ENCODE measurements at regions not wholly inside any gene's neighbourhood (a gene's known extent, or its start where the extent isn't known, plus 50 kb on each side); places are given as distances from the start of the nearest gene placed in this dataset.

DNA sequence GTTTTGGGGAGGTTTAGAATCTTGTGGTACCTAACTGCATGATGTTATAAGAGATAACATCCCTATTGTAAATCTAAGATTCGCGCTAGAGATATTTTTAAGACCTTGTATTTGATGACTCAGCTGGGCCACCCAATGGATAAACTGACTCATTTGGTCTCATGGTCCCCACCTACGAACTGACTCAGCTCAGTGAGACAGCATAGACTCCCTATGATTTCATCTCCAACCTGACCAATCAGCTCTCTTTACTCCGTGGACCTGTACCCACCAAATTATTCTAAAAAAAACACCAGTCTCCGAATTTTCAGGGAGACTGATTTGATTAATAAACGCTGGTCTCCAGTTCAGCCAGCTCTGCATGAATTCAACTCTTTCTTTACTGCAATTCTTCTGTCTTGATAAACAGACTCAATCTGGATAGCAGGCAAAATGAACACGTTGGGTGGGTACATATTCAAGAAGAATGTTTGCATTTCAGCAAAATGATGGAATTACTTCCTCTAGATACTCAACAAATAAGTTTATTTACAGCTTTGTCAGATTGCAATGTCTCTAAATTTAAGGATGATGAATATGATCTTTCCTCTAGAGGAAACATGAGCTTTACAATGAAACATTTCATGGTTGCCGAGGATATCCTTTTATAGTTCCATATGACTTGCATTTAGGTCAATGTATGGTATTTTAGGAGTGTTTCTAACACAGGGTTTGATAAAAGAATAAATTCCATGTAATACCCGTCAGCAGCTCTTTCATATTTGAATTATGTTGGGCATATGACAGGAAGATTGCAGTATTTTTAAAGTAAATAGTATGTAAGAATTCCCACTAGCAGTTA is 516.6 kb upstream of the RGS18 start:
- H3K27me3 Mint-ChIP-seq, result no peaks in the 10 kb centered on the region
- H3K36me3 Mint-ChIP-seq (ENCODE audit: insufficient read depth), result no peaks in the 10 kb centered on the region
- H3K4me3 Mint-ChIP-seq (ENCODE audit: low read depth), result no peak overlapping the region
- H3K4me1 Mint-ChIP-seq (ENCODE audit: low read depth), result no peaks in the 10 kb centered on the region
- TF ChIP-seq, protein P1, sequence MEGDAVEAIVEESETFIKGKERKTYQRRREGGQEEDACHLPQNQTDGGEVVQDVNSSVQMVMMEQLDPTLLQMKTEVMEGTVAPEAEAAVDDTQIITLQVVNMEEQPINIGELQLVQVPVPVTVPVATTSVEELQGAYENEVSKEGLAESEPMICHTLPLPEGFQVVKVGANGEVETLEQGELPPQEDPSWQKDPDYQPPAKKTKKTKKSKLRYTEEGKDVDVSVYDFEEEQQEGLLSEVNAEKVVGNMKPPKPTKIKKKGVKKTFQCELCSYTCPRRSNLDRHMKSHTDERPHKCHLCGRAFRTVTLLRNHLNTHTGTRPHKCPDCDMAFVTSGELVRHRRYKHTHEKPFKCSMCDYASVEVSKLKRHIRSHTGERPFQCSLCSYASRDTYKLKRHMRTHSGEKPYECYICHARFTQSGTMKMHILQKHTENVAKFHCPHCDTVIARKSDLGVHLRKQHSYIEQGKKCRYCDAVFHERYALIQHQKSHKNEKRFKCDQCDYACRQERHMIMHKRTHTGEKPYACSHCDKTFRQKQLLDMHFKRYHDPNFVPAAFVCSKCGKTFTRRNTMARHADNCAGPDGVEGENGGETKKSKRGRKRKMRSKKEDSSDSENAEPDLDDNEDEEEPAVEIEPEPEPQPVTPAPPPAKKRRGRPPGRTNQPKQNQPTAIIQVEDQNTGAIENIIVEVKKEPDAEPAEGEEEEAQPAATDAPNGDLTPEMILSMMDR (IDR thresholded peaks at IDR 0.05; ENCODE audit: unreplicated experiment), result no peak
- no peaks in the 10 kb centered on the region for H3K9me3 Mint-ChIP-seq (ENCODE audit: low read depth)
- DNase-seq (ENCODE audit: low spot score, unreplicated experiment), result no peak
- H3K27ac Mint-ChIP-seq, result no peak overlapping the region

DNA sequence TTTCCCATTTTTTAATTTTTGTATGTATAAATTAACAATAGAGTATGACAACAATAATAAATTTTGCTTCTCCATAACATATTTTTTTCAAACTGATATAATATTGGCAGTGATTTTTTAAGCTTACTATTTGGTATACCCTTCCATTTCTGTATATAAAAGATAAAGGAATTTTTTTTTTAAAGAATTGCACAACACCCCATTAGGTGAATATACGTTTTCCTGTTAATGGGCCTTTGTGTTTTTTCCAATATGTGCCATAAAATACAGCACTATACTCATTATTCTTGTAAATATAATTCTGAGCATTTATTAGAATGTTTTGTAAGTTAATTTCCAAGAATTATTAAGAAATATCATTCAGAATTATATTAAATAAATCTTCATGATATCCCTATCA is 515.2 kb upstream of the RGS18 start:
- Mint-ChIP-seq H3K27ac (no peak overlapping the region), H3K4me1 (ENCODE audit: low read depth) (no peaks in the 10 kb centered on the region), H3K36me3 (ENCODE audit: insufficient read depth) (no peaks in the 10 kb centered on the region), H3K4me3 (ENCODE audit: low read depth) (no peak overlapping the region), H3K9me3 (ENCODE audit: low read depth) (peaks cover 5% of the 10 kb centered on the region), H3K27me3 (no peaks in the 10 kb centered on the region)
- DNase-seq (ENCODE audit: low spot score, unreplicated experiment), result no peak
- TF ChIP-seq, protein P1 (IDR thresholded peaks at IDR 0.05; ENCODE audit: unreplicated experiment), result no peak

DNA sequence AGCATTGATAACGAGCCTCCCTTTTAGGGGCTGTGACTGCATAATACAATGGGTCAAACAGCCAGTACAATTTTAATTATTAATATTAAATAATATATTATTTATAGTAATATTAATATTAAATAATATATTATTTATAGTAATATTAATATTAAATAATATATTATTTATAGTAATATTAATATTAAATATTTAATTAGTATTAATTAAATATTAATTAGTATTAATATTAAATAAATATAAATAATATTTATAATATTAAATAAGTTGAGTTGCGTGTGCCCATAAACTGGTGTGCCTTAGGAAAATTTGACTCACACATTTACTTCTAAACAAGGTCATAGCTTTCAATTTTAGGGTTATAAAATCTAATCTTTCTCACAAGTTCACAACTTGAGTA is 509.3 kb upstream of the RGS18 start:
- no peak overlapping the region for H3K27ac Mint-ChIP-seq
- peaks cover 5% of the 10 kb centered on the region for H3K9me3 Mint-ChIP-seq (ENCODE audit: low read depth)
- peaks cover 9% of the 10 kb centered on the region for H3K4me1 Mint-ChIP-seq (ENCODE audit: low read depth)
- TF ChIP-seq, protein P1 (IDR thresholded peaks at IDR 0.05; ENCODE audit: unreplicated experiment), result no peak
- no peak for DNase-seq (ENCODE audit: low spot score, unreplicated experiment)
- H3K4me3 Mint-ChIP-seq (ENCODE audit: low read depth), result no peak overlapping the region
- no peaks in the 10 kb centered on the region for H3K36me3 Mint-ChIP-seq (ENCODE audit: insufficient read depth)
- H3K27me3 Mint-ChIP-seq, result no peaks in the 10 kb centered on the region

DNA sequence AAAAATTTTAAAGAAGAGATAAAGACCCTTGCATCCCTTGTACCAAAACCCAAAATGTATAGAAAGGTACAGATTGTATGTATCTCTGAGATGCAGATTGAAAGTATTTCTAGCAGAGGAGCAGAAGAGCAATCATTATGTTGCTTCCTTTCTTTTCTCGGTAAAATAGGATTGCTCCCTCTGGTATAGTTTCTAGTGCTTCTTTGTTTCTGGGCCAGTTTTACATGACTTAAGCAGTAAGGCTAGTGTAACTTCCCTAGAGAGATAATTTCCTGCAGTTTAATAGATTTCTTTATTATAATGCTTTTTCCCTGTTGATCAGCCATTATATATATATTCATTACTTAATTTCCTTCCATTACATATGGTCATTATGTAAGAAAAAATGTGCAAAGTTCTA is 496.2 kb upstream of the RGS18 start:
- Mint-ChIP-seq H3K36me3 (ENCODE audit: insufficient read depth) (no peaks in the 10 kb centered on the region), H3K9me3 (ENCODE audit: low read depth) (no peaks in the 10 kb centered on the region), H3K4me3 (ENCODE audit: low read depth) (no peak overlapping the region), H3K27ac (no peak overlapping the region), H3K27me3 (no peaks in the 10 kb centered on the region), H3K4me1 (ENCODE audit: low read depth) (no peaks in the 10 kb centered on the region)
- TF ChIP-seq, protein P1 (IDR thresholded peaks at IDR 0.05; ENCODE audit: unreplicated experiment), result no peak
- no peak for DNase-seq (ENCODE audit: low spot score, unreplicated experiment)

DNA sequence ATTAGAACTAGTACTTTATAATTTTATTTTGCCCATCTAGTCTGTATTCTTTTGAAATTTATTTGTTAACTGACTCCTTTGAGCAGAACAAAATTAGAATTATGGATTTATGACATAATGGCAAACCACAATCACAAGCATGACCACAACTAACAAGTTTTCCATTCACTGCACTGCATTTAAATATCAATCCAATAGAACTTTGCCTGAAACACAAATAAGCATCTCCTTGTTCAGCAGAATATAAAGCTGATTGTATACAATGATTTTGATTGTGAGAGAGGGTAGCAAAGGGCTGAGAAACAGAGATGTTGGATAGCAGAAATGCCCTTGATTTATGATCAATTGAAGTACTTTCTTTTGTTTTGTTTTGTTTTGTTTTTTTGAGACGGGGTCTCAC is 495.5 kb upstream of the RGS18 start:
- Mint-ChIP-seq H3K27me3 (no peaks in the 10 kb centered on the region), H3K9me3 (ENCODE audit: low read depth) (no peaks in the 10 kb centered on the region), H3K36me3 (ENCODE audit: insufficient read depth) (no peaks in the 10 kb centered on the region), H3K4me1 (ENCODE audit: low read depth) (no peaks in the 10 kb centered on the region), H3K4me3 (ENCODE audit: low read depth) (no peak overlapping the region), H3K27ac (no peak overlapping the region)
- TF ChIP-seq, protein P1 (IDR thresholded peaks at IDR 0.05; ENCODE audit: unreplicated experiment), result no peak
- no peak for DNase-seq (ENCODE audit: low spot score, unreplicated experiment)

Measured in progenitor cell of endocrine pancreas (in vitro differentiated cells).